HG02678 (cell line): ENCODE measurements at regions not wholly inside any gene's neighbourhood (a gene's known extent, or its start where the extent isn't known, plus 50 kb on each side); places are given as distances from the start of the nearest gene placed in this dataset.
A peak's percentile ranks its signal among the peaks of the same experiment; 100 is the strongest.

Experiments
- ATAC-seq: cut with Tn5 transposase; IDR thresholded peaks from one replicate; pipeline ENCODE4 v1.9.1; 2021; ENCODE audit warnings: mild to moderate bottlenecking, moderate library complexity; ENCODE audit not compliant: unreplicated experiment

GRCh38 chr6:143621876-143622605 lies 55.7 kb upstream of the PHACTR2 start:
- ATAC-seq, result no peak

GRCh38 chr6:143621159-143621873 lies 56.4 kb upstream of the PHACTR2 start:
- no peak for ATAC-seq

- no peak for ATAC-seq
Measured at GRCh38 chr6:143620447-143620846, 57.3 kb upstream of the PHACTR2 start.

- ATAC-seq, result no peak
Measured at GRCh38 chr6:143619824-143620401, 57.9 kb upstream of the PHACTR2 start.

- no peak for ATAC-seq
Measured at GRCh38 chr6:143616741-143617140, 61.0 kb upstream of the PHACTR2 start.

GRCh38 chr6:143615785-143616184 lies 62.0 kb upstream of the PHACTR2 start:
- no peak for ATAC-seq

- no peak for ATAC-seq
Measured at GRCh38 chr6:143614235-143614634, 63.5 kb upstream of the PHACTR2 start.

- no peak for ATAC-seq
Measured at GRCh38 chr6:143613749-143614148, 64.0 kb upstream of the PHACTR2 start.

- no peak for ATAC-seq
Measured at GRCh38 chr6:143612186-143612585, 65.6 kb upstream of the PHACTR2 start.

- no peak for ATAC-seq
Measured at GRCh38 chr6:143611580-143611979, 66.2 kb upstream of the PHACTR2 start.

- no peak for ATAC-seq
Measured at GRCh38 chr6:143609972-143610371, 67.8 kb upstream of the PHACTR2 start.

GRCh38 chr6:143609501-143609900 lies 68.3 kb upstream of the PHACTR2 start:
- ATAC-seq, result no peak

GRCh38 chr6:143608906-143609305 lies 68.9 kb upstream of the PHACTR2 start:
- no peak for ATAC-seq

- ATAC-seq, result no peak
Measured at GRCh38 chr6:143607974-143608373, 69.8 kb upstream of the PHACTR2 start.

GRCh38 chr6:143607168-143607567 lies 70.6 kb upstream of the PHACTR2 start:
- ATAC-seq, result no peak

- ATAC-seq, result no peak
Measured at GRCh38 chr6:143605906-143606521, 71.8 kb upstream of the PHACTR2 start.

GRCh38 chr6:143603455-143603854 lies 74.3 kb upstream of the PHACTR2 start:
- no peak for ATAC-seq

- ATAC-seq, result no peak
Measured at GRCh38 chr6:143601504-143601903, 76.3 kb upstream of the PHACTR2 start.

GRCh38 chr6:143600821-143601220 lies 76.9 kb upstream of the PHACTR2 start:
- ATAC-seq, result no peak

GRCh38 chr6:143598466-143599080 lies 79.2 kb upstream of the PHACTR2 start:
- ATAC-seq, result peak; percentile 71

GRCh38 chr6:143596866-143597265 lies 80.9 kb upstream of the PHACTR2 start:
- ATAC-seq, result no peak
